Brain pericyte (primary cell): ENCODE measurements at regions not wholly inside any gene's neighbourhood (a gene's known extent, or its start where the extent isn't known, plus 50 kb on each side); places are given as distances from the start of the nearest gene placed in this dataset.
"Not testable (repeated sequence)": the region's sequence is repeated elsewhere in the genome, so short reads cannot be mapped to it uniquely, and the experiment has no call there.

Source experiments
- DNase-seq: peaks from one replicate; pipeline ENCODE4 v3.0.0-alpha.2; 2012; ENCODE audit warnings: low read depth, low spot score

DNA sequence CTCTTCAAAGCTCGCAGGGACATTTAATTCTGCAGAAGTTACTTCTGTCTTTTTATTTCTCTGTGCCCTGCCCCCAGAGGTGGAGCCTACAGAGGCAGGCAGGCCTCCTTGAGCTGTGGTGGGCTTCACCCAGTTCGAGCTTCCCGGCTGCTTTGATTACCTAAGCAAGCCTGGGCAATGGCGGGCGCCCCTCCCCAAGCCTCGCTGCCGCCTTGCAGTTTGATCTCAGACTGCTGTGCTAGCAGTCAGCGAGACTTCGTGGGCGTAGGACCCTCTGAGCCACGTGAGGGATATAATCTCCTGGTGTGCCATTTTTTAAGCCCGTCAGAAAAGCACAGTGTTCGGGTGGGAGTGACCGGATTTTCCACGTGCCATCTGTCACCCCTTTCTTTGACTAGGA lies 1322.9 kb upstream of the ACO1 start:
- DNase-seq = not testable (repeated sequence)

DNA sequence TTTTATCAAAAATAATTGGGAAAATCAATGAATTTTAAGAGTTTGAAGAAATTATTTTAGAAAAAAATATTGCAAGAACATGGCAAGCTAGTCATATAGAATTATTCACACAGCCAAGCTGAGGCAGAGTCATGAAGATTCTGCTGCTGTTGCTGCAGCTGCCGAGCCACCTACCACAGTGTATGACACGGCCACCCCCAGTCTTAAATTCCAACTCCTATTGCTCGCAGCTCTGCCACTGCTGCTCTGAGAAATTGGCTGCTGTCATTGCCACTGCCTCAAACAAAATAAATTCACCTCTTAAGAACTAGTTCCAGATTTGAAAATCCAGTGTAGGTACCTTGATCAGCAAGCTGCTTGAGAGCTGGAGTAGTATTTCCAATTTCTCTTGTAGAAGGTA lies 1318.8 kb upstream of the ACO1 start:
- DNase-seq = no peak

DNA sequence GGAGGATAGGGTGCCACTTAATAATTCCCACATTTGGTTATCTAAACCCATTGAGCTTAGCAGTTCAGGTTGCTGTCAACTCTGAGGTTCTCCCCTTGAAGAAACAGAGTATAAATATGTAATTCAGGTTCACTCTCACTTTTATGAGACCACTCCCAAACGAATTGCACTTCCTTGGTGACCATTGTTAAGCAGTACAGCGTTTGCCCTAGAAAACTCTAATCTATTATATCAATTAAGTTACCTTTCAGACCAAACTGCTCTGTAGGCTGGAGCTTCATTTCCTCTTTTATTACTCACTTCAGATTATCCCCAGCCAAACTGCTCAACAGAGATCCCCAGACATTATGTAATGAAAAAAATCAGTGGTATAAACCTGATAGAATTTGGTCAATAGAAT lies 1317.0 kb upstream of the ACO1 start:
- DNase-seq = no peak

DNA sequence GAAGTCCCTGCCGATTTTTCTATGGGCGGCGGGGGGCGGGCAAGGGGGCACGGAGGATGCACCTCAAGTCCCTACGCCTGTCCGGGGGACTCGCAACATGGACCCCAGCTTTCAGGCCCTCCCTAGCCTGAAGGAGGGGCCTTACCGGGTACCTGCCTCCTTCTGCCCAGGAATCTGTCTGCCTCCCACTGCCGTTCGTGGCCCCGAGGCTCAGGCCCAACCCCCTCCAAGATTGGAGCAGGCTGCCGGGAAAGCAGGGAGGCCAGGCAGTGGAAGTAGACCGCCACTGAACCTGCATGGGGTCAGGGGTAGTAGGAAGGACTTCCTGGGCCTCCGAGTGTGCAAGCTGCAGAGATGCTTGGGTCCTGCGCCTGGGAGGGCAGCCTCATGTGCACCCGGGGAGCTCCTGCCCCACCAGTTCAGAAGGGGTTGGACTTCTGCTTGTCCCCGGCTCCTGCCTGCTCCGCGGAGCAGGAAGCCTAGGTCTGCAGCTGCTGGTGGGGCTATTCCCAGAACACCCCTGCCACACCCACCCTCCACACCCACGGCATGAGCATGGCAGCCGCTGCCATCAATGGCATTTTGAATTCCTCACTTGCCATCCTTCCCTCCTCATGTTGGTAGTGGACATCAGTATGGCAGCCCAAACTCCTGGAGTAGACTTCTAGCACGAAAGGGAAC lies 1312.7 kb upstream of the ACO1 start:
- no peak for DNase-seq

DNA sequence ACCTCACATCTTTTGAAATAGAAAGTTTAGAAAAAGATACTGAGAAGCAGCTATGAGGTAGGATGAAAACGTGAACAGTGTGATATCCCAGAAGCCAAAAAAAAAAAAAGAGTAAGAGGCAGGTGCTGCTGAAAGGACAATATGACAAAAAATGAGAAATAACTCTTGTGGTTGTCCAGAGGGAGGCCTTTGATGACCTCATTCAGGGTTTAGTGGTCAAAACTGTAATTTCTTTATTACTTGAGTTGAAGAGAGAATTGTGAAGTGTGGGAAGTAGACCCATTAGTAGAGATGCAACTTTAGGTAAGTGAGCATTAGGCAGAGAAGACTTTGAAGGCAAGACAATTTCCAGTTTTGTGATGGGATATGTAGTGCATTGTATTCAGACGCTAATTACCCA lies 1306.3 kb upstream of the ACO1 start:
- no peak for DNase-seq

DNA sequence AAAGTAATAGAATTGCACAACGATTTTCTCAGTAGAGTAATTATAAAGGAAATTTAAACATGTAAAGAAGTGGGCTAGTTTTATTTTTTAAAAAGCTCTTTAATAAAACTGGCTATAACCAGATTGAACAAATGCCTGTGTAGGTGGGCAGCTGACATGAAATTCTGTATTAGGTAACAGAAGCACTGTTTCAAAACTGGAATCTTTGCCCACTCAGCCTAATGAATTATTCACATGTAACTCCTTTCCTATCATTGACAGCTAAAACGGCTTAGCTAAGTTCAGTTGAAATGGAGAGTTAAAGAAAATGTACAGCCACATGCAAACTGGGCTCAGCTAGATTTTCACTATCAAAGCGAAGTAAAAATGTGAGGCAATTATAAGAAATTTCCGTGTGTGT lies 1300.1 kb upstream of the ACO1 start:
- no peak for DNase-seq

DNA sequence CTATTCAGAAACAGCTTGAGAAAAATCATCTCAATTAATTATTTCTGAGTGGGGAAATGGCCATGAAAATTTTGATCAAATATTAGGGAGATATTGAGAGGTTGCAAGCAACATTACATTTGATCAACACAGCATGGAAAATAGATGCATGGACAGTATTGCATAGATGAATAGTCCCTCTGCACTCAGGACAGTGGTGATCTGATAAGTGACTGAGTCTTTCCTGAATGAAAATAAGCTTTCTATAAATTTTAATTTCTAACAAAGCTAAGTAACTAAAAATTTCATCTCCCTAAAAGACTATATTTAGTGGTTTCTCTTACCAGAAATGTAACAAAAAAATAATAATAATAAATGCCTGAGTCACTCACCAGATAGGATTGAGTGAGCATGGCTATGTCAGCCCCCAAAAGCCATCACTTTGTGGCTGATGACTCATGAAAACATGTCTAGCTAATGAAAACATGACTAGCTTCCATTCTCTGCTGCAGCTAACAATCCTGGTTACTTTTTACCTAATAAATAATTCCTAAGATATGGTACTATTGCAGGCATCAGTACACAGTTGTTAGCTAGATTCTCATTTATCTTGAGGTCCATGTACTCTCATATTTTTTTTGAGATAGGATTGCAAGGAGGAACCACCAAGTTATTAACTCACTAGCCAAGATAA lies 1294.8 kb upstream of the ACO1 start:
- no peak for DNase-seq

DNA sequence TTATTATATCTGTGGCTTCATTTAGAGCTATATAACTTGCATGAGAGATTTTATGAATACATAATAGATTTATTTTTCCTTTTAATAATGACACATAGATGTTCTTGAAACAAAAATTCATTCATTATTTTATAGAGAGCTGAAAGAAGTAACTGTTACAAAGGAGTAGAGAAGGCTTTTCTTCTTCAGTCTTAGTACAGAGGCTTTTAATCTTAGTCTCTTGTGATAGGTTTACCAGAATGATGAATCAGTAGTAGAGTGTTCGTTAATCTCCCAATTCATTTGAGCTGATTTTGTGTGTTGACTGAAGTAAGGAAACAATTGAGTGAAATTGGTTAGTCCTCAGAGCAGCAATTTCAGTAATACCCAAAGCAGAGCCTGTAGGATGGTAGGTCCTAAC lies 1284.1 kb upstream of the ACO1 start:
- DNase-seq = no peak

DNA sequence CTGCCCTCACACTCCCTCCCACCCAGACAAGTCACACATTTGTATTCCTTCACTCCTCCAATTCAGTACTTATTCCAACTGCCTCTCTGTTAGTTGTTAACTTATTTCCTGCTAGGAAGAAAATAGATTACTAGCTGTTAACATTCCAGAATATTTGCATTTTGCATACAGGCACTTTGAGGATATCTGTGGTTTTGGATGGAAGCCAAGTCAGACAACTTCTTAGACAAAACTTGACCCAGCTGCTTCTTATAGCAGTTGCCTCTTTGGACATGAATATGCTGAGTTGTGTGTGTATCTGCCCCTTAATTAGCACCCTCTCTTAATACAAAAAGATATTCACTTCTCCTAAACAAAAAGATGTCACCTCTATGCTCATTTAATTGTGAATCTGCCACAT lies 1280.6 kb upstream of the ACO1 start:
- no peak for DNase-seq

DNA sequence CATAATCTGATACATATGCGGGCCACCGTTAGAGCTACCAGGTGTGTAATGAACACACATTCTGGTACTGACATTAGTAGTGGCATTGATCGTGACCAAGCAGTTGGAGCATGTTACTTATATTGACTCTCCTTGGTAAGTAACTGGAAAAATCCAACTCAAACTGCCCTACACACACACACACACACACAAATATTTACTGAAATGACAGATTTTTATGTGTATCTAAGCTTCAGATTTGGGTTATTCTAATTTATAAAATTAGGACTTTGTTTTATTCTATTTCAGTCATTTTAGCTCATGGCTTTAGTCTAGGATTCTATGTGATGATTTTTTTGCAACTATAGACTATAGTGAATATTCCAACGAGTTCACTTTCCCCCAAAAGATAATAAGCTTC lies 1280.2 kb upstream of the ACO1 start:
- DNase-seq = no peak

DNA sequence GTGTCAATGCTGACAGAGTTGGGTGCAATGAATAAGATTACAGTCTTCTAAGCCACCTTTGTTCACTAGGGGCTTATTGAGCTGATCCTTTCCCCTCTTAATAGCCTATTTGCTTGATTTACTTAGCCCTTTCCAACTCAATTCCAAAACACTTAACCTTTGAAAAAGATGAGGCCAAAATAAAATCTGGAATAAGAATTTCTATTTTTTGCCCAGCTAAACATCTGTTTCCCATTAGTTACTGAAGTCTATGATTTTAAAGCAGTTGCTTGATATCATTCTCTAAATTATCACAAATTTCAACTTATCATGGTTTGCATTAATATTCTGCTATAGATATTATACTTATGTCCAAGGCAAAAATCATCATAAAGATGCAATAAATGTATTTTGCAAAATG lies 1272.0 kb upstream of the ACO1 start:
- no peak for DNase-seq

DNA sequence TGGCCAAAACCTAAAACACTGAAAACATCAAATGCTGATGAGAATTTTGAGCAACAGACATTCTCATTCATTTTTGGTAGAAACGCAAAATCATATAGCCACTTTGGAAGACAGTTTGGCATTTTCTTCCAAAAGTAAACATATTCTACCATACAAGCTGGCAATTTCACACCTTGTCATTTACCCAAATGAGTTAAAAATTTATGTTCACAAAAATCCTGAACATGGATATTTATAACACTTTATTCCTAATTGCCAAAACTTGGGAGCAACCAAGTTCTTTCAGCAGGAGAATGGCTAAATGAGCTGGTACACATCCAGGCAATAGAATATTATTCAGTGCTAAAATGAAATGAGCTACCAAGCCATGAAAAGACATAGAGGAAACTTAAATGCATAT lies 1270.1 kb upstream of the ACO1 start:
- no peak for DNase-seq

DNA sequence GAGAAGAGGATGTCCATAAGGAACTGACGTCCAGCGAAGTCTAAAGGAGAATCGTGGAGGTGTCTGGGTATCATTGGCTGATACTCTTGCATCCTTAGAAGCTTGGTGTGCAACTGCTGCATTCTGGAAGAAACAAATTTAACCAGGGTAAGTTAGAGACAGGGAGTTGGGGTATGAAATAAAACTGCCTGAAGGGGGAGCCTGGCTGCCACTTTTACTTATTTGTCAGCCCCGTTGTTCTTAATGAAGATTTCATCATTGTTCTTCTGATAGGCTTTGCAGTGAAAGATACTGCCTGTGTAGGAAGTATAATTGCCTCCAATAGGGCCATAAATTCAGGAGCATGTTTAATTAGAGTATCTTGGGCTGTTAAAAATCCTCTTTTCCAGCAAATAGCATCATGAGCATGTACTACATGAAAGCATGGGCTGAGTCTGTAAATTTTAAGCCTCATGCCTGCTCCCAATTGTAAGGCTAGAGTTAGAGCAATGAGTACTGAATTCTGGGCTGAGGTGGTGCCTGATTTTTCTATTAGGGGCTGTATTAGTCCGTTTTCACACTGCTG lies 1264.5 kb upstream of the ACO1 start:
- DNase-seq = no peak

DNA sequence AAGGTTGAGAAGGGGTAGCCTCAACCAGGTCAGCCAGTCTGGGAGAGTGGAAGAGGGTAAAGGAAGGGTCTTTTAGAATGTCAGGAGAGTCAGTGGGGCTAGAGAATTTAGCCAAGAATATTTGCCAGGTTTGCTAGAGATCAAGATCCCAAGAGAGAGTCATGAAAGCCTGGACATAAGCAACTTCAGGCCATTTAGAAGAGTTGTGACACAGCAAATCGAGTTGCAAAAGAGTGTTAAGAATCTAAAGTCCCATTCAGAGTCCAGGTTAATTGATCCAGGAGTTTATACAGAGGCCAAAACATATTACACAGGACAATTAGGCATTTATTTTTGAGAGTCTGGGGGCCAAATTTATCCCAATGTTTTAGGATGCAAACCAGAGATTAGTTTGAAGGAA lies 1260.1 kb upstream of the ACO1 start:
- DNase-seq = no peak

DNA sequence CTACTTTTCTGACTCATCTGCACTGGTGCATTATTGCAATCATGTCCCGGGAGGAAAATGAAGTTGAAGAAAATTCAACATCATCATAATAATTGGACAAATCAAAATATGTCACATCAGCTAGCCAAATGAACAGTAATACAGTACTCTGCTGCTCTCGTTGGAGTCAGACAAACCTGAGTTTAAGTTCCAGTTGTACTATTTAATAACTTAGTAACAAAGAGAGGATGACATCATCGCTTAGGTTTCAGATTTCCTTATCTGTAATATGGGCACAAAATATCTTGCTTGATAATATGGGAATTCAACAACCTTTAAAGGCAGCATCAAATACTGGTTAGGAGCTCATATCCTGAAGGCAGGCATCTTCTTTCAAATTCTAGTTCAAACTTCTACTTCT lies 1248.9 kb upstream of the ACO1 start:
- no peak for DNase-seq

DNA sequence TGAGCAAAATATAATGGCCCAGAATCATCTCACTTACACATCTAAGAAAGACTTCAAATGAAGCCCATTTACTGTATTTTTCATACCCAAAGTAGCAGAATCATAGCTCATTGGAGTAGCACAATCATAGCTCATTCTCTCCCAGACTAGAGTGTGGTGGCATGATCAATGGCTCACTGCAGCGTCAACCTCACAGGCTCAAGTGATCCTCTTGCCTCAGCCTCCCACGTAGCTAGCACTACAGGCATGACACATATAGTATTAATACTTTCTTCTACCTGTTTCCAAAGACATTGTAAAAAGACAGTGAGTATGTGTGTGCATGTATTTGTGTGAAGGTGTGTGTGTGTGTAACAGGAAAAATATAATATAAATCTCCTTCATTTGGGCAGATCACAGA lies 1247.9 kb upstream of the ACO1 start:
- no peak for DNase-seq

DNA sequence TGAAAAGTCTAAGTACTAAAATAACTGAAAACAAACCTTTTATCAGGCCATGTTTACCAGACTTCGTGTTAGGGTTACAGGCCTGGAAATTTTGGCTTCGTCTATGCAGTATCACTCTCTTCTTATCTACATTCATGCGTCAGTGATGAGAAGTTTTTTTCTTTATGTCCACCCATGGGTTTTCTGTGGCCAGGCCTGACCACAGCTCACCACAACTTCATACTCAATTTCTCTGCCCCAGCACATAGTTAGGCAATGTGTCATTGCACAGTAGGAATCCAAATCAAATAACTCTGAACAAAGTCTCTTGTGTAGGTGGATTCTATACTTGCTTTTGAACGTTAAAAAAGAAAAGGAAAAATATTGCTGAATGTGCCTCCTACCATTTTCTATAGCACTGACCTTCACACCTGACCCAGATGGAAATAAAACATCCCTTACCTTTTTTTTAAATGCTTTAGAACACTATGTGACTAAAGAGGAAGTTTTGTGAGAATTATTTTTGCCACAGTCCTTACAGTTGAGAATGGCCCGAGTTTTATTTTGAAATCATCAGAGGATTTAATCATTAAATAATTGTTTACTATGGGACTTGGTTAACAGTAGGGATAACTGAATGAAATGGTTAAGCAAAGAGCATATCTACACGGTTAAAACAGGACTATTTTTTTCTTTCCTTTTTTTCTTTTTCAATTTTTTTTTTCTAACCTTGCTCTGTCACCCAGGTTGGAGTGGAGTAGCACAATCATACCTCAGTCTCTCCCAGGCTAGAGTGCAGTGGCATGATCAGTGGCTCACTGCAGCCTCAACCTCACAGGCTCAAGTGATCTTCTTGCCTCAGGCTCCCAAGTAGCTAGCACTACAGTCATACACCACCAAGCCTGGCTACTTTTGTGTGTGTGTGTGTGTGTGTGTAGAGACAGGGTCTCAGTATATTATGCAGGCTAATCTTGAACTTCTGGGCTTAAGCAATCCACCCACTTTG lies 1247.0 kb upstream of the ACO1 start:
- peak; percentile 5 for DNase-seq

DNA sequence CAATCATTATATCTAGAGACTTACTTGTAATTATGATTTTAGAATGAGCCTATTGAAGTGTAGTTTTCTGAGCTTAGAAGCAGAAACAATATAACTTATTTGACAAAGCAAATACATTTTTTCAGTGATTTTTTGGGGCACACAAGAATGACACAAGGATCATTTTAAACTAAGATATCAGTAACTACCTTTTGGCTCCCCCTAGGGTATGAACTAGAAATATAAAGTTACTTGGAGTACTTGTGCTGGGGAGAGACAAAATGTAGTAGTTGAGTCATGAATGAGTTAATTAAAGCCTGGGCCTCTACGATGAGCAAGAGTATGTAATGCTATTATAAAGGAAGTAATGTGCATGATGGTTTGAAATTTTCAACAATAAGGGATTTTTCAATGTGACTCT lies 1244.1 kb upstream of the ACO1 start:
- no peak for DNase-seq

DNA sequence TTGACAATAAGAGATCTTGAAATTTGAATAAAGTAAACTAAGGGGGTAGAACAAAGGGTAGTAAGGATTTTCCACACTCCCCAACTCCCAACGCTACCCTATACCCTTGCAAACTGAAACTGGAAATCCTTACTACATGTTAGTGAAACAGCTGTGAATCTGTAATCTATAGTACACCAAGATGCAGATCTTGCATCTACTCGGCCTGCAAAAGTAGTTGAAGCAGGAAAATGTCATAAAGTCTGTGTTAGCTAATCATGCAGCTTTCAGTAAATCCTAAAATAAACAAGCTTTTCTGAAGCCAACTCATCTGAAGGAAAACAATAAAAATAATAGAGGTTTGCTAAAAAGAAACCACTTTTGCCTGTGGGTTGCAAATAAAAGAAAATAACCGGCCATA lies 1242.0 kb upstream of the ACO1 start:
- DNase-seq = no peak

DNA sequence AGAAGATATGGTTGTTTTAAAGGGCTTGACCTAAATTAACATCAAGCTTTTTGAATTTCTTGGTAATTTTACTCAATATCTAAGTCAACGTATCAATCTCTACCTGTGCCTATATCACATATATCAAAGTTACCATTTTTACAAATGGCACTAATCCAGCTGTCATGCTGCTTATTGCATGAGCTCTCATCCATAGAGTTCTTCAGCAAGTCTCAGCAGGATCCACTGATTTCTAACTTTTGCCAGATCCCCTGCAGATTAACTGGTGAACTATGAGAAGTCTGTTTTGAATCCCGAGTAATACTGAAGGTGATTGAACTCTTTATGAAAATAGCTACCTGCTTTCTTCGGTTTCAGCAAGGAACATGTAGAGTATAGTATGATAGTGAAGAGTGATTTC lies 1239.8 kb upstream of the ACO1 start:
- DNase-seq = no peak

DNA sequence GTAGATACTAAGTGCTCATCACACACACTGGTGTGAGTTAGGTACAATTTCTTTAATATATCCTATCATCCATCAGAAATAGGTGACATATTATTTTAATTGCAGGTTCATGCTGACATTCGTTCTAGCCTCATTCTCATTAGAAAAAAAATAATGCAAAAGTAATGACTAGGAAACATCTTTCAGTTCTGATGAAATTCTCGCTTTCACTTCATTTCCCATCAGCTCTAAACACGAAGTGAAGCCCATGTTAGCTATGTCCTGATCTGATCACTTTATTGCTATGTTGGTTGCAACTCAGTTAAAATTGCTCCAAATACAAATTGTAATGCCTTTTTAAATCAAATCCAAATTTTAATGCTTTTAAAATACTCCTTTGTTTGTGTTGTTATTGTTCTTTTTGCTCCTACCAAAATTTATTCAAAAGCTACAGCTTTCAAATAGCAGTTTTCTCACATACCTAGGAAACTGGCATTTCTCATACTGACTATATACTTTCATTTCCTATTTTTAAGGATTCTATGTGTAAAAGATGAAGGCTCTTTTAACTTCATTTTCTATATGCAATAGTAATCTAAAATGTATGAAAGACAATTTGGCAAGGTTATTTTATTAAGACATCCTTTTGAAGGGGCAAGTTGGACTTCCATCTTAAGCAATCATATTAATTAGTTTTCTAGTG lies 1237.8 kb upstream of the ACO1 start:
- DNase-seq = no peak
